Endodermal cell (in vitro differentiated cells): ENCODE measurements at regions not wholly inside any gene's neighbourhood (a gene's known extent, or its start where the extent isn't known, plus 50 kb on each side); places are given as distances from the start of the nearest gene placed in this dataset.

ENCODE experiments used
- DNase-seq: peaks from one replicate; pipeline ENCODE4 v3.0.0-alpha.2; 2017
- H3K27ac ChIP-seq: 2 replicates; pipeline ENCODE4 v1.5.1; 2013; ENCODE audit warnings: mild to moderate bottlenecking, low read depth, low read length, moderate library complexity
- H3K27me3 ChIP-seq: 2 replicates; pipeline ENCODE4 v1.6.1; 2013; ENCODE audit warnings: mild to moderate bottlenecking, low read length, moderate library complexity; ENCODE audit not compliant: insufficient read depth, control insufficient read depth, poor library complexity, severe bottlenecking
- H3K36me3 ChIP-seq: 2 replicates; pipeline ENCODE4 v1.7.0; 2013; ENCODE audit warnings: mild to moderate bottlenecking, low read length, moderate library complexity; ENCODE audit not compliant: control insufficient read depth, insufficient read depth
- H3K4me1 ChIP-seq: one replicate; pipeline ENCODE4 v1.7.0; 2013; ENCODE audit warnings: low read length; ENCODE audit not compliant: control insufficient read depth, insufficient read depth
- H3K4me3 ChIP-seq: 2 replicates; pipeline ENCODE4 v1.5.1; 2013; ENCODE audit warnings: mild to moderate bottlenecking, low read length, moderate library complexity
- H3K9ac ChIP-seq: 2 replicates; pipeline ENCODE4 v1.6.1; 2013; ENCODE audit warnings: mild to moderate bottlenecking, low read length, moderate library complexity; ENCODE audit not compliant: poor library complexity, severe bottlenecking; ENCODE audit errors: extremely low read depth
- H3K9me3 ChIP-seq: 2 replicates; pipeline ENCODE4 v1.6.1; 2013; ENCODE audit warnings: mild to moderate bottlenecking, low read length, moderate library complexity; ENCODE audit not compliant: control insufficient read depth
- H3K27ac Mint-ChIP-seq: 2 replicates; pipeline ENCODE4 v1.8.0; 2020; ENCODE audit warnings: mixed read lengths
- H3K27me3 Mint-ChIP-seq: 2 replicates; pipeline ENCODE4 v1.8.0; 2021; ENCODE audit warnings: mild to moderate bottlenecking, mixed read lengths; ENCODE audit not compliant: insufficient read depth
- H3K36me3 Mint-ChIP-seq: 2 replicates; pipeline ENCODE4 v1.8.0; 2020; ENCODE audit warnings: low read depth, mixed read lengths
- H3K4me1 Mint-ChIP-seq: 2 replicates; pipeline ENCODE4 v1.8.0; 2020; ENCODE audit warnings: mixed read lengths
- H3K4me3 Mint-ChIP-seq: 2 replicates; pipeline ENCODE4 v1.8.0; 2020; ENCODE audit warnings: mild to moderate bottlenecking, moderate library complexity, mixed read lengths
- H3K9me3 Mint-ChIP-seq: 2 replicates; pipeline ENCODE4 v1.8.0; 2020; ENCODE audit warnings: mild to moderate bottlenecking, mixed read lengths
- CTCF ChIP-seq: fragments of 200-600 bp; sonication (generic); conservative IDR thresholded peaks from 2 replicates; pipeline ENCODE4 v1.5.0; 2021; ENCODE audit warnings: antibody characterized with exemption, mild to moderate bottlenecking
- WGBS, 2 experiments: methylation state at CpG; one replicate each; pipeline versions ENCODE4 v1.1.5 to v1.1.7; 2013; ENCODE audit warnings: missing lambda C conversion rate in 2 of 2, mixed read lengths in 1 of 2; ENCODE audit not compliant: insufficient coverage in 1 of 2, insufficient read length in 1 of 2; 5-methylcytosine and 5-hydroxymethylcytosine counted together

- no peaks in the 10 kb centered on the region for H3K9me3 ChIP-seq
- no peak for TF ChIP-seq CTCF
- no peaks in the 10 kb centered on the region for H3K4me1 Mint-ChIP-seq
- H3K36me3 ChIP-seq = no peaks in the 10 kb centered on the region
- no peaks in the 10 kb centered on the region for H3K9me3 Mint-ChIP-seq
- WGBS, 2 experiments = no CpG with 5 or more reads among the region's 1 CpG
- no peaks in the 10 kb centered on the region for H3K27me3 ChIP-seq
- DNase-seq = no peak
- no peak overlapping the region for H3K9ac ChIP-seq
- H3K4me3 ChIP-seq = no peak overlapping the region
- no peak overlapping the region for H3K27ac Mint-ChIP-seq
- no peaks in the 10 kb centered on the region for H3K27me3 Mint-ChIP-seq
- no peak overlapping the region for H3K27ac ChIP-seq
- H3K4me1 ChIP-seq = no peaks in the 10 kb centered on the region
- H3K4me3 Mint-ChIP-seq = no peak overlapping the region
- no peaks in the 10 kb centered on the region for H3K36me3 Mint-ChIP-seq
Measured at GRCh38 chr5:114191441-114191840, 170.4 kb upstream of the KCNN2 start.

- Histone ChIP-seq H3K27ac (no peak overlapping the region), H3K9me3 (no peaks in the 10 kb centered on the region), H3K4me3 (no peak overlapping the region), H3K27me3 (no peaks in the 10 kb centered on the region), H3K36me3 (no peaks in the 10 kb centered on the region), H3K4me1 (no peaks in the 10 kb centered on the region), H3K9ac (no peak overlapping the region)
- Mint-ChIP-seq H3K27ac (no peak overlapping the region), H3K27me3 (no peaks in the 10 kb centered on the region), H3K9me3 (no peaks in the 10 kb centered on the region), H3K4me3 (no peak overlapping the region), H3K36me3 (no peaks in the 10 kb centered on the region), H3K4me1 (no peaks in the 10 kb centered on the region)
- DNase-seq = no peak
- TF ChIP-seq CTCF = no peak
- WGBS, 2 experiments = 81 to 96% methylated on average over 2 to 3 of the region's 3 CpGs
Measured at GRCh38 chr5:114192108-114192507, 169.8 kb upstream of the KCNN2 start.

GRCh38 chr5:114201332-114201731 is 160.5 kb upstream of the KCNN2 start:
- no peak for DNase-seq
- no peak for TF ChIP-seq CTCF
- Histone ChIP-seq H3K27me3 (no peaks in the 10 kb centered on the region), H3K36me3 (no peaks in the 10 kb centered on the region), H3K27ac (no peak overlapping the region), H3K9me3 (peaks cover 8% of the 10 kb centered on the region), H3K4me3 (no peak overlapping the region), H3K9ac (no peak overlapping the region), H3K4me1 (no peaks in the 10 kb centered on the region)
- Mint-ChIP-seq H3K36me3 (no peaks in the 10 kb centered on the region), H3K27me3 (no peaks in the 10 kb centered on the region), H3K27ac (no peak overlapping the region), H3K4me1 (no peaks in the 10 kb centered on the region), H3K9me3 (no peaks in the 10 kb centered on the region), H3K4me3 (no peak overlapping the region)
- 0% methylated on average over 1 of the region's 1 CpG for WGBS, 2 experiments
